Astrocyte of the cerebellum (primary cell): ENCODE measurements at regions not wholly inside any gene's neighbourhood (a gene's known extent, or its start where the extent isn't known, plus 50 kb on each side); places are given as distances from the start of the nearest gene placed in this dataset.

Experiments used
- DNase-seq: peaks from one replicate; pipeline ENCODE4 v3.0.0-alpha.2; 2011; ENCODE audit warnings: low read depth
- H3K4me3 ChIP-seq: 2 replicates; pipeline ENCODE4 v1.5.1; 2011; ENCODE audit warnings: mild to moderate bottlenecking, low read depth, low read length, moderate library complexity
- CTCF ChIP-seq: IDR thresholded peaks from 2 replicates; pipeline ENCODE4 v1.5.1; 2012; ENCODE audit warnings: low read length, low read depth, moderate library complexity, mild to moderate bottlenecking; ENCODE audit errors: missing control alignments
- in situ Hi-C: cut with HindIII; loops from 2 replicates; pipeline ENCODE4 v1.10.0; 2017; ENCODE audit warnings: low sequenced_read_pairs

GRCh38 chr2:52974127-52974526 lies 793.5 kb upstream of the CHAC2 start:
- in situ Hi-C loops, result no loop called here
- DNase-seq, result no peak
- no peak for TF ChIP-seq CTCF
- no peak overlapping the region for H3K4me3 ChIP-seq

GRCh38 chr2:52970642-52971041 lies 797.0 kb upstream of the CHAC2 start:
- DNase-seq, result no peak
- no peak for TF ChIP-seq CTCF
- H3K4me3 ChIP-seq, result no peak overlapping the region
- in situ Hi-C loops, result no loop called here

GRCh38 chr2:52968043-52968442 lies 799.6 kb upstream of the CHAC2 start:
- in situ Hi-C loops, result no loop called here
- DNase-seq, result no peak
- no peak overlapping the region for H3K4me3 ChIP-seq
- no peak for TF ChIP-seq CTCF

GRCh38 chr2:52964916-52965530 lies 802.6 kb upstream of the CHAC2 start:
- TF ChIP-seq CTCF, result no peak
- no peak overlapping the region for H3K4me3 ChIP-seq
- DNase-seq, result no peak
- in situ Hi-C loops, result no loop called here

GRCh38 chr2:52961403-52961802 lies 806.2 kb upstream of the CHAC2 start:
- in situ Hi-C loops, result no loop called here
- no peak for DNase-seq
- no peak for TF ChIP-seq CTCF
- H3K4me3 ChIP-seq, result no peak overlapping the region

- in situ Hi-C loops, result no loop called here
- H3K4me3 ChIP-seq, result no peak overlapping the region
- DNase-seq, result no peak
- no peak for TF ChIP-seq CTCF
Observed at GRCh38 chr2:52960881-52961280, 806.7 kb upstream of the CHAC2 start.
